OCI-LY7 (cell line): ENCODE measurements at regions not wholly inside any gene's neighbourhood (a gene's known extent, or its start where the extent isn't known, plus 50 kb on each side); places are given as distances from the start of the nearest gene placed in this dataset.

Source experiments
- BruUV-seq: library from RNA; stranded (reverse); fragments of 400-500 nt; replicated peaks from 2 replicates; lab custom pipeline; 2021; lab: Mats Ljungman, UMichigan
- CTCF ChIA-PET: fragments of 300-600 bp; sonication (Branson Sonifier 250); formaldehyde crosslinking; loops from one replicate; lab custom pipeline; 2022; ENCODE audit warnings: antibody characterized with exemption; ENCODE audit not compliant: unreplicated experiment; lab: Charles Lee
- POLR2A ChIA-PET: fragments of 300-600 bp; sonication (Branson Sonifier 250); formaldehyde crosslinking; loops from one replicate; lab custom pipeline; 2022; ENCODE audit warnings: antibody characterized with exemption; lab: Charles Lee
- DNase-seq: peaks from one replicate; pipeline ENCODE4 v3.0.0-alpha.2; 2015; ENCODE audit warnings: low spot score
- H2AFZ ChIP-seq: fragments of 200-600 bp; sonication (generic), shearing (Covaris generic); 2 replicates; pipeline ENCODE4 v1.6.1; 2014; ENCODE audit warnings: mild to moderate bottlenecking, antibody characterized with exemption, low read length, moderate library complexity
- H3K27ac ChIP-seq: fragments of 200-600 bp; sonication (generic); 2 replicates; pipeline ENCODE4 v1.5.1; 2014; ENCODE audit warnings: mixed run types, low read depth, mild to moderate bottlenecking, moderate library complexity, low read length, inconsistent platforms; ENCODE audit not compliant: poor library complexity, severe bottlenecking
- H3K36me3 ChIP-seq: fragments of 200-600 bp; sonication (generic); 2 replicates; pipeline ENCODE4 v1.6.1; 2014; ENCODE audit warnings: mild to moderate bottlenecking, antibody characterized with exemption, low read length, moderate library complexity, mixed read lengths; ENCODE audit not compliant: insufficient read depth
- H3K4me1 ChIP-seq: fragments of 200-600 bp; sonication (generic); 2 replicates; pipeline ENCODE4 v1.5.1; 2014; ENCODE audit warnings: mild to moderate bottlenecking, low read length; ENCODE audit not compliant: insufficient read depth, poor library complexity, severe bottlenecking
- H3K4me2 ChIP-seq: fragments of 200-600 bp; sonication (generic); 2 replicates; pipeline ENCODE4 v1.6.1; 2014; ENCODE audit warnings: mild to moderate bottlenecking, low read length
- H3K4me3 ChIP-seq: fragments of 200-600 bp; sonication (generic); 2 replicates; pipeline ENCODE4 v1.5.1; 2014; ENCODE audit warnings: mild to moderate bottlenecking, low read depth, low read length; ENCODE audit not compliant: poor library complexity, severe bottlenecking
- H3K79me2 ChIP-seq: fragments of 200-600 bp; sonication (generic); 2 replicates; pipeline ENCODE4 v1.6.1; 2016; ENCODE audit warnings: low read depth, mild to moderate bottlenecking, low read length, moderate library complexity, mixed read lengths; ENCODE audit not compliant: insufficient read depth
- H3K9me2 ChIP-seq: fragments of 200-600 bp; sonication (generic); 2 replicates; pipeline ENCODE4 v1.6.1; 2016; ENCODE audit warnings: mild to moderate bottlenecking, low read length, mixed read lengths; ENCODE audit not compliant: insufficient read depth
- H3K9me3 ChIP-seq: fragments of 200-600 bp; sonication (generic); 2 replicates; pipeline ENCODE4 v1.6.1; 2014; ENCODE audit warnings: mild to moderate bottlenecking, mixed run types, low read length, mixed read lengths
- H4K20me1 ChIP-seq: fragments of 200-600 bp; sonication (generic); 2 replicates; pipeline ENCODE4 v1.6.1; 2014; ENCODE audit warnings: mild to moderate bottlenecking, antibody characterized with exemption, low read length, moderate library complexity, mixed read lengths; ENCODE audit not compliant: insufficient read depth
- EZH2phosphoT487 ChIP-seq: fragments of 200-600 bp; sonication (generic); IDR thresholded peaks from 2 replicates; pipeline ENCODE4 v1.6.1; 2018; ENCODE audit warnings: low read depth, borderline replicate concordance, mild to moderate bottlenecking, mixed run types, antibody characterized with exemption, low read length, moderate library complexity, mixed read lengths
- intact Hi-C: fragments of 100-400 bp; cut with micrococcal nuclease; formaldehyde crosslinking; loops from one replicate; pipeline ENCODE4 v1.10.0; 2022; ENCODE audit not compliant: unreplicated experiment
- TF ChIP-seq, protein P1 (sequence below): fragments of 200-600 bp; sonication (generic); conservative IDR thresholded peaks from 2 replicates; pipeline ENCODE4 v1.5.1; 2014; ENCODE audit warnings: mild to moderate bottlenecking, antibody characterized with exemption, low read length, moderate library complexity, mixed read lengths

DNA sequence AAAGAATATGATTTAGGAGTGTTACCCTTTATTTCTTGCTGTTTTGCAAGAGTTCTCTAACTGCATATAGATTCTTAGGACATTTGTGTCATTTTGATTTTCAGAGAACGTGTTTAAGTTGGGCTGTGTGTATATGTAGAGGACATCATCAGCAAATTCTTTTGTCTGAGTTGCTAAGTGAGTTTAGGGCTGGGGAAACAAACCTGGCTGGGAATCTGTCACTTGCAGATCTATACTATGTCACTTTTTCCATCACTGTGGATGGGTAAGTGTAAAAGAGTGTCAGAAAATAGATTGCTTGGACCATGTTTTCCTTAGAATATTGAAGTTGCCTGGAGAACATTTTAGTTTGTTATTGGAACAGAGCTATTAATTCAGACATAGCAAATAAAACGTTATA is 349.1 kb upstream of the NEGR1 start:
- Histone ChIP-seq H3K9me3 (no peaks in the 10 kb centered on the region), H3K9me2 (no peaks in the 10 kb centered on the region), H3K79me2 (no peaks in the 10 kb centered on the region), H4K20me1 (no peaks in the 10 kb centered on the region), H3K36me3 (no peaks in the 10 kb centered on the region), H3K4me3 (no peak overlapping the region), H2AFZ (no peak overlapping the region), H3K4me2 (no peak overlapping the region), H3K27ac (no peak overlapping the region), H3K4me1 (no peaks in the 10 kb centered on the region)
- TF ChIP-seq, protein P1, sequence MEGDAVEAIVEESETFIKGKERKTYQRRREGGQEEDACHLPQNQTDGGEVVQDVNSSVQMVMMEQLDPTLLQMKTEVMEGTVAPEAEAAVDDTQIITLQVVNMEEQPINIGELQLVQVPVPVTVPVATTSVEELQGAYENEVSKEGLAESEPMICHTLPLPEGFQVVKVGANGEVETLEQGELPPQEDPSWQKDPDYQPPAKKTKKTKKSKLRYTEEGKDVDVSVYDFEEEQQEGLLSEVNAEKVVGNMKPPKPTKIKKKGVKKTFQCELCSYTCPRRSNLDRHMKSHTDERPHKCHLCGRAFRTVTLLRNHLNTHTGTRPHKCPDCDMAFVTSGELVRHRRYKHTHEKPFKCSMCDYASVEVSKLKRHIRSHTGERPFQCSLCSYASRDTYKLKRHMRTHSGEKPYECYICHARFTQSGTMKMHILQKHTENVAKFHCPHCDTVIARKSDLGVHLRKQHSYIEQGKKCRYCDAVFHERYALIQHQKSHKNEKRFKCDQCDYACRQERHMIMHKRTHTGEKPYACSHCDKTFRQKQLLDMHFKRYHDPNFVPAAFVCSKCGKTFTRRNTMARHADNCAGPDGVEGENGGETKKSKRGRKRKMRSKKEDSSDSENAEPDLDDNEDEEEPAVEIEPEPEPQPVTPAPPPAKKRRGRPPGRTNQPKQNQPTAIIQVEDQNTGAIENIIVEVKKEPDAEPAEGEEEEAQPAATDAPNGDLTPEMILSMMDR: no peak
- no peak for TF ChIP-seq EZH2phosphoT487
- CTCF ChIA-PET: no interaction called here
- no peak for DNase-seq
- no TSS peak for BruUV-seq
- POLR2A ChIA-PET: interaction anchor here (0.5 kb wide), 1 partner anchor 777 kb away, joined by 4 read pairs; no protein-coding TSS in a partner anchor
- intact Hi-C loops: no loop called here

DNA sequence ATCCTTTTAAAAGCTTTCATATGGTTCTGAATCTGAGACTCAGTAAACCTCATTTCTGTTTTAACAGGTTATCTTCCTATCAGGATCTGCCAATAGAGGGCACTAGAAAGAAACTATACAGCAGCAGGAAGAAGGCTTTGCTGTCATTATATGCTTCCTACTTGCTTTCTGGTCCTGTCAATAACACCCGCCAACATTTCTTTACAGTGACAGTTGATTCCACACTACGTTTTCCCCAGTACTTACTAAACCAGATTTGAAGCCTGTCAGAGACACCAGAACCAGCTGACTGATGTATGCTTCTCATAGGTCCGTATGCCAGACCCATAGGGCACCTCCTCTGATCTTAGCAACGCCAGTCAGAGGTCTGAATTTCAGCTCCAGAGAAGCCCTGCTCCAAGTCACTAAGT is 341.0 kb upstream of the NEGR1 start:
- Histone ChIP-seq H3K9me3 (no peaks in the 10 kb centered on the region), H3K79me2 (no peaks in the 10 kb centered on the region), H3K36me3 (no peaks in the 10 kb centered on the region), H3K4me3 (no peak overlapping the region), H3K9me2 (no peaks in the 10 kb centered on the region), H3K4me2 (peak overlapping the region; percentile 21; the same call in 1 of the 2 replicates), H3K4me1 (no peaks in the 10 kb centered on the region), H3K27ac (no peak overlapping the region), H2AFZ (peak overlapping the region; percentile 80), H4K20me1 (no peaks in the 10 kb centered on the region)
- TF ChIP-seq EZH2phosphoT487: no peak
- TF ChIP-seq, protein P1: peak; percentile 79
- ChIA-PET POLR2A (no interaction called here), CTCF (no interaction called here)
- peak; percentile 37 for DNase-seq
- BruUV-seq: no TSS peak
- intact Hi-C loops: no loop called here

DNA sequence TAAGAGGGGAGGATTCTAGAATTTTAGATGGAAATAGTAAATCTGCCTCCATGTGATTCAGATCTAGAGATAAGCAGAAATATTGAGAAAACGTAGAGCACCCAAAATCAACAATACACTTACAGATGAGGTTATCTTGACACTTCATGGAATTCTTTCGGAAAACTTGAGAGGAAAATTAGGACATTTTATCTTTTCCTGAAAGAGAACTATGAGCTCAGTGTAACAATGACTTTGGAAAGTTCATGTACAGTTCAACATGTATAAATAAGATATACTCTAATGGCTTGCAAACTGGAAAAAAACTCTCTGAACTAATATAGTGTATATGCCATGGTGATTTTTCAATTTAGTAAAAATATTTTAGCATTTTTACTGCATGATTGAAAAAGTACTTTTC is 338.1 kb upstream of the NEGR1 start:
- TF ChIP-seq EZH2phosphoT487: no peak
- TF ChIP-seq, protein P1: no peak
- no peak overlapping the region for H3K4me3 ChIP-seq
- no peaks in the 10 kb centered on the region for H4K20me1 ChIP-seq
- H3K9me2 ChIP-seq: no peaks in the 10 kb centered on the region
- H3K79me2 ChIP-seq: no peaks in the 10 kb centered on the region
- no peak overlapping the region for H3K4me2 ChIP-seq
- H2AFZ ChIP-seq: no peak overlapping the region
- no peaks in the 10 kb centered on the region for H3K9me3 ChIP-seq
- no peaks in the 10 kb centered on the region for H3K4me1 ChIP-seq
- POLR2A ChIA-PET: no interaction called here
- DNase-seq: no peak
- H3K27ac ChIP-seq: no peak overlapping the region
- intact Hi-C loops: no loop called here
- H3K36me3 ChIP-seq: no peaks in the 10 kb centered on the region
- BruUV-seq: no TSS peak
- CTCF ChIA-PET: no interaction called here
